Stomach (tissue), 8 donors: ENCODE measurements at regions not wholly inside any gene's neighbourhood (a gene's known extent, or its start where the extent isn't known, plus 50 kb on each side); places are given as distances from the start of the nearest gene placed in this dataset.
A peak's percentile ranks its signal among the peaks of the same experiment; 100 is the strongest.

Source experiments
- DNase-seq, 2 donors: peaks; one replicate each; pipeline versions ENCODE4 v3.0.0 to v3.0.0-alpha.2; 2013 to 2019
- H3K27ac ChIP-seq, 5 donors: fragments of 200-600 bp in 4 of 5; sonication (generic) in 4 of 5; one replicate each; pipeline ENCODE4 v1.5.1; 2013 to 2019; ENCODE audit warnings: mild to moderate bottlenecking in 1 of 5, moderate library complexity in 1 of 5
- H3K27me3 ChIP-seq, 3 donors: fragments of 200-600 bp; sonication (generic); one replicate each; pipeline ENCODE4 v1.5.1; 2017 to 2019; ENCODE audit warnings: mixed run types in 1 of 3
- H3K36me3 ChIP-seq, 4 donors: fragments of 200-600 bp; sonication (generic); 1 replicate in 3 of 4; 2 replicates in 1 of 4; pipeline ENCODE4 v1.5.1; 2016 to 2019
- H3K4me1 ChIP-seq, 4 donors: fragments of 200-600 bp; sonication (generic); one replicate each; pipeline ENCODE4 v1.5.1; 2016 to 2019
- H3K4me3 ChIP-seq, 4 donors: fragments of 200-600 bp; sonication (generic) in 3 of 4; one replicate each; pipeline ENCODE4 v1.5.1; 2016 to 2019; ENCODE audit warnings: mild to moderate bottlenecking in 1 of 4
- H3K9me3 ChIP-seq, 4 donors: fragments of 200-600 bp; sonication (generic); one replicate each; pipeline ENCODE4 v1.5.1; 2016 to 2019
- CTCF ChIP-seq, 7 experiments: fragments of 450-650 bp in 4 of 7; fragments of 200-600 bp in 3 of 7; sonication (generic) in 3 of 7; IDR thresholded peaks; one replicate each; pipeline ENCODE4 v1.5.1; 2016 to 2019; ENCODE audit warnings: antibody characterized with exemption in 7 of 7, control low read depth in 2 of 7, mild to moderate bottlenecking in 1 of 7
- EP300 ChIP-seq: sonication (generic); formaldehyde crosslinking; IDR thresholded peaks from one replicate; pipeline ENCODE4 v1.6.1; 2017; ENCODE audit warnings: antibody characterized with exemption
- POLR2A ChIP-seq, 4 donors: fragments of 450-650 bp; IDR thresholded peaks; one replicate each; pipeline ENCODE4 v1.6.1; 2016; ENCODE audit warnings: antibody characterized with exemption in 4 of 4, control low read depth in 2 of 4, mild to moderate bottlenecking in 1 of 4, moderate library complexity in 1 of 4
- POLR2AphosphoS5 ChIP-seq, 3 donors: sonication (generic); formaldehyde crosslinking; IDR thresholded peaks; one replicate each; pipeline ENCODE4 v1.6.1; 2016; ENCODE audit warnings: antibody characterized with exemption in 3 of 3
- WGBS, 5 donors: extraction: QIAGEN DNeasy Blood & Tissue Kit in 3 of 5; methylation state at CpG; one replicate each; pipeline versions ENCODE4 v1.1.5 to v1.1.7; 2013 to 2018; 5-methylcytosine and 5-hydroxymethylcytosine counted together
- intact Hi-C: fragments of 100-400 bp; cut with DNase I; formaldehyde crosslinking; loops from one replicate; pipeline ENCODE4 v1.15.1; 2023; ENCODE audit warnings: low total_unique reads
- donor health status: healthy with polysubstance abuse.
- donor health status: Bipolar disorder and iron deficiency.
- donor health status: healthy.

GRCh38 chr9:106146886-106147285, 452.5 kb downstream of the TMEM38B start:
- Histone ChIP-seq H3K9me3 (peaks cover 0 to 6% (median 0%) of the 10 kb centered on the region in 4 donors), H3K4me3 (no peak overlapping the region), H3K27ac (no peak overlapping the region), H3K27me3 (no peaks in the 10 kb centered on the region), H3K4me1 (no peaks in the 10 kb centered on the region), H3K36me3 (no peaks in the 10 kb centered on the region)
- intact Hi-C loops, result no loop called here
- DNase-seq, result no peak
- TF ChIP-seq POLR2AphosphoS5 (IDR thresholded peaks at IDR 0.05) (no peak), EP300 (no peak), CTCF (IDR thresholded peaks at IDR 0.05) (no peak), POLR2A (IDR thresholded peaks at IDR 0.05) (no peak)

- intact Hi-C loops, result no loop called here
- peaks cover 0 to 3% (median 0%) of the 10 kb centered on the region in 4 donors for H3K9me3 ChIP-seq
- no peak overlapping the region for H3K27ac ChIP-seq
- H3K4me3 ChIP-seq, result no peak overlapping the region
- DNase-seq, result no peak
- H3K36me3 ChIP-seq, result no peaks in the 10 kb centered on the region
- 21 to 37% (median 30%) methylated on average over 1 of the region's 1 CpG for WGBS, 5 donors
- no peak for TF ChIP-seq POLR2AphosphoS5 (IDR thresholded peaks at IDR 0.05)
- no peaks in the 10 kb centered on the region for H3K27me3 ChIP-seq
- no peaks in the 10 kb centered on the region for H3K4me1 ChIP-seq
Measured at GRCh38 chr9:106149956-106150355, 455.6 kb downstream of the TMEM38B start.

GRCh38 chr9:106156465-106156864, 462.1 kb downstream of the TMEM38B start:
- Histone ChIP-seq H3K9me3 (no peaks in the 10 kb centered on the region), H3K36me3 (no peaks in the 10 kb centered on the region), H3K4me1 (no peaks in the 10 kb centered on the region), H3K27ac (no peak overlapping the region), H3K27me3 (no peaks in the 10 kb centered on the region), H3K4me3 (no peak overlapping the region)
- intact Hi-C loops, result no loop called here
- TF ChIP-seq POLR2A (IDR thresholded peaks at IDR 0.05), result no peak
- no peak for TF ChIP-seq POLR2AphosphoS5 (IDR thresholded peaks at IDR 0.05)
- no peak for TF ChIP-seq EP300
- TF ChIP-seq CTCF (IDR thresholded peaks at IDR 0.05), result no peak
- peak in 1 of 2 donors; percentile 3 for DNase-seq
- 55 to 74% (median 63%) methylated on average over 1 of the region's 1 CpG for WGBS, 5 donors

- Histone ChIP-seq H3K9me3 (no peaks in the 10 kb centered on the region), H3K27ac (no peak overlapping the region), H3K4me1 (no peaks in the 10 kb centered on the region), H3K27me3 (no peaks in the 10 kb centered on the region), H3K4me3 (no peak overlapping the region), H3K36me3 (no peaks in the 10 kb centered on the region)
- TF ChIP-seq POLR2A (IDR thresholded peaks at IDR 0.05) (no peak), EP300 (no peak), POLR2AphosphoS5 (IDR thresholded peaks at IDR 0.05) (no peak), CTCF (IDR thresholded peaks at IDR 0.05) (no peak)
- WGBS, 5 donors, result 65 to 84% (median 75%) methylated on average over 1 of the region's 1 CpG
- no peak for DNase-seq
- intact Hi-C loops, result no loop called here
Measured at GRCh38 chr9:106172265-106172664, 477.9 kb downstream of the TMEM38B start.

GRCh38 chr9:106174346-106174745, 480.0 kb downstream of the TMEM38B start:
- DNase-seq, result no peak
- H3K27ac ChIP-seq, result no peak overlapping the region
- intact Hi-C loops, result no loop called here
- no peaks in the 10 kb centered on the region for H3K36me3 ChIP-seq
- no peaks in the 10 kb centered on the region for H3K9me3 ChIP-seq
- no peak overlapping the region for H3K4me3 ChIP-seq
- no peak for TF ChIP-seq CTCF (IDR thresholded peaks at IDR 0.05)
- no peak for TF ChIP-seq POLR2AphosphoS5 (IDR thresholded peaks at IDR 0.05)
- no peak for TF ChIP-seq POLR2A (IDR thresholded peaks at IDR 0.05)
- no peak for TF ChIP-seq EP300
- WGBS, 5 donors, result 24 to 53% (median 29%) methylated on average over 2 of the region's 2 CpGs
- H3K4me1 ChIP-seq, result no peaks in the 10 kb centered on the region
- H3K27me3 ChIP-seq, result no peaks in the 10 kb centered on the region
